Frontal cortex (tissue), 3 donors: ENCODE measurements at regions not wholly inside any gene's neighbourhood (a gene's known extent, or its start where the extent isn't known, plus 50 kb on each side); places are given as distances from the start of the nearest gene placed in this dataset.
"Not testable (repeated sequence)": the region's sequence is repeated elsewhere in the genome, so short reads cannot be mapped to it uniquely, and the experiment has no call there.

Source experiments
- DNase-seq, 2 donors: peaks; one replicate each; pipeline ENCODE4 v3.0.0; 2012; ENCODE audit warnings: low spot score in 2 of 2
- FAIRE-seq: peaks from 2 replicates; lab custom pipeline; 2012; peaks lifted over from hg19 to GRCh38; lab: Jason Lieb, UNC
- donor health status: control.
- donor health status: control.
- donor health status: control.

GRCh38 chr2:115904516-115904915 lies 1462.1 kb downstream of the DPP10 start:
- DNase-seq (no peak), FAIRE-seq (no peak)

- no peak for DNase-seq
- FAIRE-seq = no peak
Measured at GRCh38 chr2:115908731-115909130, 1466.3 kb downstream of the DPP10 start.

DNA sequence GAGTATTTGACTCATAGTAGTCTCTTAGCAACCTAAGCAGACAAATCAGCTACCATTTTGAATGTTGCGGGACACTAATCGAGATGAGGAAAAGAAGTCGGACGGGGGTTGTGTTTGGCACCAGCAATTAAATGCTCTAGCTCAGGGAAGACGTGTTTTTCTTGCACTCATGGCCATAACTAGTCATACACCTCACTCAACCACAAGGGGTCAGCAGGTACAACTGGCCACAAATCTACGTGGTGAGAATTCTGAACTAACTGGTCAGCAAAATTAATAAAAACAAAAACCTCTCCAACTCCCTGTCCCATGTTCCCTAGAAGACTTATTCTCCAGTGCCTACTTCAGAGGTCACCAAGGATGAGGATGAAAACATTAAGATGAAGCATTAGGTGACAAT lies 1467.8 kb downstream of the DPP10 start:
- FAIRE-seq (no peak), DNase-seq (no peak)

- FAIRE-seq = no peak
Measured at GRCh38 chr2:115913921-115914320, 1471.5 kb downstream of the DPP10 start.

GRCh38 chr2:115921541-115921940 lies 1479.1 kb downstream of the DPP10 start:
- DNase-seq (no peak), FAIRE-seq (no peak)

More at GRCh38 chr2:115913921-115914320, 1471.5 kb downstream of the DPP10 start:
- DNase-seq = no peak

DNA sequence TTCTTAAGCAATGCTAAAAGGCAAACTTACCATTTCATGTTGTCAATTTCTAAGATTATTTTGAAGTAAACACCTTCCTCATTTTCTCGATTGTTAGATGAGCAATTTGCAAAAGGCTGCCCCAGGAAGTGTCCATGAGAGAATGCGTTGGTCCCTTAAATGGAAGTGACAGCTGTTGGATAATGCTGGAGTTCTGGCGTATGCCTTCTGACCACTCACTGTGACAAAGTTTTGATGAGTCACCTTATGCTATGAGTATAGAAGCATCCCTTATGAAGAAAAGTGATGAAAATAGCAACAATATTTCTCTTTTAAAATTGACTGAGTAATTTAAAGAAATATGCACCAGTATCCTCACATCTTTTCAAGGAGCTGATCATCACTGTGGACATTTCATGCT lies 1497.5 kb downstream of the DPP10 start:
- FAIRE-seq = no peak
- no peak for DNase-seq

DNA sequence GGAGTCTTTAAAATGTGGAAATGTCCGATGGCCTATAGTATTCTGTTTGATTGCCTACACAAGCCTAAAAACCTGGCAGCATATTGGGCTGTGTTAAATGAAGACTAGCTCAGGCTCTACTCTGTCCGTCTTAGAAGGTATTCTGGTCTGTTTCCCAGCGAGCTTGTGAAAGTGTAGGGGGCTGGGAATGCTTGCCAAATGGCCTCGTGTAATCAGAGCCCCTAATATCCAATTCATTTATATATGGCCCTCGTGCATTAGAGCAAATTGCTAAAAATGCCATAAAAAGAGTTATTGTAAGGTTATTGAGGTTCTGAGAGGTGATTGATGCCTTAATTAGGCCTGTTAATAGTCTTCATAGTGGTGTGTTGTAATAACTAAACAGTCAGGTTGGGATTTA lies 1500.4 kb downstream of the DPP10 start:
- FAIRE-seq = no peak
- no peak for DNase-seq

DNA sequence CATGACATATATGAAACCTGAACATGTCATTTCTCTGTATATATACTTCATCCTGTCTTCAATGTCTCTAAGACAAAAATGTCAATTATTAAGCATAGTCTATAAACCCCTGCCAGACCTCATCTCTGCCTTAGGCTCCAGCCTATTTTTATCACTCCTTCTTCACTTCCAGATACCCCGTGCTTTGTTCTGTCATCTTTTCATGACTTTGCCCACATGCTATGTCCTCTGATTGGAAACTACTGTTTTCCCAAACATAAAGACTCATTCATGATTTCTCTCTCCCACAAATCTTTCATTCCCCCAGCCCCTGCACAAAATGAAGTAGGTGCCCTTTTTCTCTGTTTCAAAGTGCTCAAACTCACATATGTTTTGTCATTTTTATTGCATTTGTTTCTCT lies 1503.9 kb downstream of the DPP10 start:
- DNase-seq = no peak
- FAIRE-seq = no peak

- DNase-seq (no peak), FAIRE-seq (no peak)
Measured at GRCh38 chr2:115946891-115947290, 1504.5 kb downstream of the DPP10 start.

DNA sequence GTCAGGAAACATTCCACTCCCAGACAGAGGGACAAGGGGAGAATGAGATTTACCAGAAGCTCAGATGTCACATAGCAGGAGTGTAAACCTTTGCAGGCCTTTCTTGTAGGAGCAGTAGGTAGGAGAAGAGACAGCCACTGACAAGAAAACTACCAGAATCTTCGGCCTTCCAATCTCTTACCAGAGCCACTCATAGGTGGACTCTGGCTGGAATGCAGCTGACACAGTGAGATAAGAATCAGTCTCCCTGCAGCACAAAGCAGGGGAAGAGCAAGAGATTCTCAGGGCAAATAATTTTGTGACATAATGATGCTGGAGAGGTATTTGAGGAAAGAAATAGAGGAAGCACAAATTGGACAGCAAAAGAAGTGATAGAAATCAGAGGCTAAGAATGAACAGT lies 1534.5 kb downstream of the DPP10 start:
- no peak for FAIRE-seq
- no peak for DNase-seq

DNA sequence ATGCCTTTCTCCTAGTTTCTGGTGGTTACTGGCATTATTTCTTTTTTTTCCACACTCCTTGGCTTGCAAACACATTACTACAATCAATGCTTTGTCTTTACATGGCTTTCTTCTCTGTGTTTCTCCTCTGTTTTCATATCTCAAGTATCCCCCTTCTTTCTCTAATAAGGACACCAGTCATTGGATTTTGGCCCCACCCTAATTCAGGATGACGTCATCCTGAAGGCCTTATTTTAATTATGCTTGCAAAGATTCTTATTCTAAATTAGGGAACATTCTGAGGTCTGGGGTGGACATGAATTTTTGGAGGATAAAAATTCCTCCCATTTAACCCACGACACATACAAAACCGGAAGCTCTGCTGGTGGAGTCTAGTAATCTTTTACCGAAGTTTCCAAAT lies 1556.6 kb downstream of the DPP10 start:
- DNase-seq (no peak), FAIRE-seq (no peak)

- no peak for DNase-seq
Measured at GRCh38 chr2:116023026-116023425, 1580.6 kb downstream of the DPP10 start.

DNA sequence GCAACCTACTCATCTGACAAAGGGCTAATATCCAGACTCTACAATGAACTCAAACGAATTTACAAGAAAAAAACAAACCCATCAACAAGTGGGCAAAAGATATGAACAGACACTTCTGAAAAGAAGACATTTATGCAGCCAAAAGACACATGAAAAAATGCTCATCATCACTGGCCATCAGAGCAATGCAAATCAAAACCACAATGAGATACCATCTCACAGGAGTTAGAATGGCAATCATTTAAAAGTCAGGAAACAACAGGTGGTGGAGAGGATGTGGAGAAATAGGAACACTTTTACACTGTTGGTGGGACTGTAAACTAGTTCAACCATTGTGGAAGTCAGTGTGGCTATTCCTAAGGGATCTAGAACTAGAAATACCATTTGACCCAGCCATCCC lies 1596.3 kb downstream of the DPP10 start:
- FAIRE-seq, DNase-seq: not testable (repeated sequence)

More at GRCh38 chr2:116023026-116023425, 1580.6 kb downstream of the DPP10 start:
- no peak for FAIRE-seq

- no peak for DNase-seq
- no peak for FAIRE-seq
Measured at GRCh38 chr2:116042530-116042929, 1600.1 kb downstream of the DPP10 start.

DNA sequence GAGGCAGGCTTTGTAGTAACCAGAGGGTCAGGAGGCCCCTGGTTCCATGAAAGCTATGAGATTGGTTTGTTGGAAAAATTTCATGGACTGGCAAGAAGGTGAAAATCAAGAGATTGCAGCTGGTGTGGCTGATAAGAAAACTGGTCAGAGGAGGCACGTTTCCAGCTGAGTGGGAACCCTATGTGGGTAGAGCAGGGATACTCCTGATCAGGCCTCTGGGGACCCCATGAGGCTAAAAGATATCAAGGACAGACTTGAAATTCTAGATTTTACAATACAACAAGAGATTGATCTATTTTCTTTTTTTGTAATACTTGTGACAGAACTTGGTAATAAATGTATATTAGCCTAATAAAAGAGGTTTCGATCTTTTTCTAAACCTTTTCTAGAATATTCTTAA lies 1615.1 kb downstream of the DPP10 start:
- DNase-seq (no peak), FAIRE-seq (no peak)

GRCh38 chr2:116061023-116061422 lies 1618.6 kb downstream of the DPP10 start:
- no peak for FAIRE-seq
- no peak for DNase-seq

DNA sequence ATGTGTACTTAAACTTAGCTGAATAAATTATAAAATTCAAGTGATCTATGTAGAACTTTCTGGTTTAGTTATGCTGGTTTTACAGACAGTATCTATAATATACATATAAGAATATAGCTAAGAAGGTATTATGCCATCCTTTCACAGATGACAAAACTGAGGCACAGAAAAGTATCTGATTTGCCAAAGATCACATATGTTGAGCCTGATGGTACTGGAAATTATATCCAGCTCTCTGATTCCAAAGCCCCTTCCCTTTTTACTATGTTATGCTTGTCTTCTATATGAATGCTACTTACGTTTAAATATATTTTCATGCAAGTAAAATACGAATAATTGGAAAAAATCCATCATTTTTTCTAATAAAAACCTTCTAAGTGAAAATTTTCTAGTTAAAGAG lies 1631.3 kb downstream of the DPP10 start:
- no peak for DNase-seq
- FAIRE-seq = no peak

DNA sequence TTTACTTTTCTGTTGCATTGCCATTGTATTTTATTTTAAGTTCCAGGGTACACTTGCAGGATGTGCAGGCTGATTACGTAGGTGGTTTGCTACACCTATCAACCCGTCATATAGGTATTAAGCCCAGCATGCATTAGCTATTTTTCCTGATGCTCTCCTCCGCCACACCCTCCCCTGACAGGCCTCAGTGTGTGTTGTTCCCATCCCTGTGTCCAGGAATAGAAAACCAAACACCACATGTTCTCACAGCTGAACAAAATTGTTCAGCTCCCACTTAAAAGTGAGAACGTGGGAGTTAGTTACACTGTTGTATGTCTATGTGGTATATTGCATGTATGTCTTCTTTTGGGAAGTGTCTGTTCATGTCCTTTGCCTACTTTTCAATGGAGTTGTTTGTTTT lies 1631.7 kb downstream of the DPP10 start:
- no peak for DNase-seq
- no peak for FAIRE-seq

DNA sequence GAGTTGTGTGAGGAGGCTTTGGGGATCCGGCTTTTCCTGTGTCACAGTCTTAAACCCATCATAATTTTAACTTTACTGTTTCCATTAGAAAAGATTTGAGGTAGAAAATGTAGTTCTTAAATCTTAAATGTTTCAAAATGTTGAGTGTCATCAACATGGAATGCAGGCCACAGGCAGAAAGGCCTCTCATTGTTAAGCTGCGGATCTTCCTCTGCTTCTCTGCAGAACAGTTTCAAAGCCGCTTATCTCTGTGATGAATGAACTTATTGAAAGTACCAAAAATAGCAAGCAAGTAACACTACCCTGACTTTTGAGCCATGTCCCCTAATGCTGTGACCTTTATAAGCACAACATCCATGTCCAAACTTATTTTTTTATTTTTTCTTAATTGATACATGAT lies 1645.8 kb downstream of the DPP10 start:
- no peak for DNase-seq
- FAIRE-seq = no peak

DNA sequence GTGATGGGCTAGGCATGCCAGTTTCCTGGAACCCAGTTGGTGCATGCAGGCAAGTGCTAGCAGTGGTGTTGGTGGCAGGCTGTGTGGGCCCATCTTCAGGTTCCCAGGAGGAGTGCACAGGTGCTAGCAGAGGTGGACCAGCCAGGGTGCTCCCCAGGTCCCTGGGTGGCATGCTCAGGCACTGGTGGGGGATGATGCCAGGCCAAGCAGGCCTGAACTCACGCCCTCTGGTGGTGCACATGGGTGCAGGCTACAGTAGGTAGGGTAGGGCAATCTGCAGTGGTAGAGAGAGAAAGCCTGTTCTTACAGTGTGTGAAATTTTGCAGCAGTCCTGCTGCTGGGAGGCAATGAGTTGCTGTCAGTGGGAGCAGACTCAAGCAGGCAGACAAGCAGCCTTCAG lies 1651.8 kb downstream of the DPP10 start:
- DNase-seq = no peak
- no peak for FAIRE-seq

DNA sequence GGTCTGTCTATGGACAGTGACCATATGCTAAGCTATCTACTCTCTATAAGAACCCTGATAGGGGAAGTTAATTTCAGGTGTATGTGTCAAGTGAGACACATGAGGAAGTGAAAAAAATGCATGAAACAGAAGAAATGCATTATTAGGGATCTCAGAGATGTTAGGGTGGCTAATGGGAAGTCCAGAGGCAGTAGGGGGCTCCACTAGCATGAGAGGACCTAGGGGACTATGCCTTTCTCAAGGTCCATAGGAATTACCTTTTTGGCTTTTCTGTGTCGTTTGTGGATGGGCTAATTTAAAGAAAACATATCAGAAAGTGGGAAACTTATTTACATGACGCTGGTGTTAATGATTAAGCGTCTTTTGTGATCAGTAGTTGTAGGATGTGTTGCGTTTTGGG lies 1653.2 kb downstream of the DPP10 start:
- no peak for DNase-seq
- no peak for FAIRE-seq

DNA sequence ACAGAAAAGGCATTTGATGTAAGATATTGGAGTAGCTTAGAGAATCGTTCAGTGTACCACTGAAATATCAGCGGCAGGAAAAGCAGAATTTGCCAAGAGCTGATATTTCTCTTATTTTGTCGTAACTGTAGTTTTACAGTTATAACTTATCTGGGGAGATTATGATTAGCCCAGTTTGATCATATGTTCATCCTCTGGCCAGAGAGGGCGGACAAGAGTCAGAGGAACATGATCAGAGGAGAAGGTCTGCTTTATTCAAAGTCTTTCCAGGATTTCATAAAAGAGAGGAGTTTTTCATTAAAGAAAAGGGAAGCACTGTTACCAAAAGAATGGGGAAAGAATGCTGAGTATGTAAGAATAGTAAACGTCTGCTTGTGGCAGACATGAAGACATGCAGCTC lies 1655.6 kb downstream of the DPP10 start:
- DNase-seq = no peak
- FAIRE-seq = no peak

DNA sequence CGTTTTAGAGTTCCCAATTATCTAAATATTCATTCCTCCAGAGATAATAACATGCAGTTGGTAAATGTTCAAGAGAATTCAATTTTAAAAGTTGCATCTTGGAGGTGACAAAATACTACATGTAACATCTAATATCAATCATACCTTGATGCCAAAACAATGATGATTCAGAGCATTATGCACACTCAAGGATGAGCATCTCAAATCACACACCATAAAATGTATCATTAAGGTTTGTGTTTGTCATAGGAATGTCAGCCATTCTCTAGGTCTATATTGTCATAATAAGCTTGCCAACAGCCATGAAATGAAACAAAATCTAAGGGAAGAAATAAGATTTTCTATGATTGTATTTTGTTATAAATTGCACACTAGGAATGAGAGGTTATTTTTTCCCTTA lies 1667.0 kb downstream of the DPP10 start:
- no peak for FAIRE-seq

More for the DNA sequence above, 1667.0 kb downstream of the DPP10 start:
- no peak for DNase-seq
